Bronchial epithelial cell (primary cell): ENCODE measurements at regions not wholly inside any gene's neighbourhood (a gene's known extent, or its start where the extent isn't known, plus 50 kb on each side); places are given as distances from the start of the nearest gene placed in this dataset.

Source experiments
- DNase-seq: peaks from one replicate; pipeline ENCODE4 v3.0.0-alpha.2; 2010; ENCODE audit warnings: low read depth
- FAIRE-seq: peaks from 2 replicates; lab custom pipeline; 2011; peaks lifted over from hg19 to GRCh38; lab: Jason Lieb, UNC
- H3K27me3 ChIP-seq: 2 replicates; pipeline ENCODE4 v1.5.1; 2011; ENCODE audit warnings: low read length; ENCODE audit not compliant: control insufficient read depth, insufficient read depth
- H3K36me3 ChIP-seq: 2 replicates; pipeline ENCODE4 v1.5.1; 2011; ENCODE audit warnings: low read length; ENCODE audit not compliant: control insufficient read depth, insufficient read depth
- H3K4me3 ChIP-seq: 2 replicates; pipeline ENCODE4 v1.5.1; 2011; ENCODE audit warnings: mild to moderate bottlenecking, low read depth, low read length, control low read depth
- TF ChIP-seq, protein P1 (sequence below): IDR thresholded peaks from 2 replicates; pipeline ENCODE4 v1.5.1; 2011; ENCODE audit warnings: mild to moderate bottlenecking, moderate library complexity, low read length, control low read depth, inconsistent platforms; ENCODE audit not compliant: insufficient read depth, severe bottlenecking

DNA sequence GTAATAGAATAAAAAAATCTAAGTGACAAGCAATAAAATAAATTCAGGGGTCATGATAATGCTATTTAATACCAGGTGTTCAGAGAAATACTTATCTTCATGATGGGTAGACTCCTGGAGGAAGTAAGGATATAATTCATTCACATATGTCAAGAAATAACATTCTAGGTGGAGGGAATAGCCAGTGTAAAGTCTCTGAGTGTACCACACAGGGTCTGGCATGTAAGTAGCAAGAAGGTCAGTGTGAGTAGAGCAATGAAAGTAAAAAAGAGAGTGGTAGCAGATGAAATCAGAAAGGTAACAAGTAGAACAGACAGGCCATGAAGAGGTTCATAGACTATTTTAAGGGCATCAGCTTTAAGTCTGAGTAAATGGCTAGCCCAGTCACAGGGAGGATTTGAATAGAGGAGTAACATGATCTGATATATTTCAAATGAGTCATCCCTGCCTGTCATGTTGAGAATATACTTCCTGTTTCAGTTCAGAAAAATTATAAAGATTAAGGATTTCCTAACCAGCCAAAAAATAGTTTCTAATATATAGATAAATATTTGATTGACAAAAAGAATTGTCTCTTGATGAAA is 519.9 kb downstream of the C12orf50 start:
- FAIRE-seq (no peak), DNase-seq (peak; percentile 87)
- TF ChIP-seq, protein P1, sequence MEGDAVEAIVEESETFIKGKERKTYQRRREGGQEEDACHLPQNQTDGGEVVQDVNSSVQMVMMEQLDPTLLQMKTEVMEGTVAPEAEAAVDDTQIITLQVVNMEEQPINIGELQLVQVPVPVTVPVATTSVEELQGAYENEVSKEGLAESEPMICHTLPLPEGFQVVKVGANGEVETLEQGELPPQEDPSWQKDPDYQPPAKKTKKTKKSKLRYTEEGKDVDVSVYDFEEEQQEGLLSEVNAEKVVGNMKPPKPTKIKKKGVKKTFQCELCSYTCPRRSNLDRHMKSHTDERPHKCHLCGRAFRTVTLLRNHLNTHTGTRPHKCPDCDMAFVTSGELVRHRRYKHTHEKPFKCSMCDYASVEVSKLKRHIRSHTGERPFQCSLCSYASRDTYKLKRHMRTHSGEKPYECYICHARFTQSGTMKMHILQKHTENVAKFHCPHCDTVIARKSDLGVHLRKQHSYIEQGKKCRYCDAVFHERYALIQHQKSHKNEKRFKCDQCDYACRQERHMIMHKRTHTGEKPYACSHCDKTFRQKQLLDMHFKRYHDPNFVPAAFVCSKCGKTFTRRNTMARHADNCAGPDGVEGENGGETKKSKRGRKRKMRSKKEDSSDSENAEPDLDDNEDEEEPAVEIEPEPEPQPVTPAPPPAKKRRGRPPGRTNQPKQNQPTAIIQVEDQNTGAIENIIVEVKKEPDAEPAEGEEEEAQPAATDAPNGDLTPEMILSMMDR = no peak
- H3K36me3 ChIP-seq = no peaks in the 10 kb centered on the region
- H3K4me3 ChIP-seq = no peak overlapping the region
- H3K27me3 ChIP-seq = no peaks in the 10 kb centered on the region

DNA sequence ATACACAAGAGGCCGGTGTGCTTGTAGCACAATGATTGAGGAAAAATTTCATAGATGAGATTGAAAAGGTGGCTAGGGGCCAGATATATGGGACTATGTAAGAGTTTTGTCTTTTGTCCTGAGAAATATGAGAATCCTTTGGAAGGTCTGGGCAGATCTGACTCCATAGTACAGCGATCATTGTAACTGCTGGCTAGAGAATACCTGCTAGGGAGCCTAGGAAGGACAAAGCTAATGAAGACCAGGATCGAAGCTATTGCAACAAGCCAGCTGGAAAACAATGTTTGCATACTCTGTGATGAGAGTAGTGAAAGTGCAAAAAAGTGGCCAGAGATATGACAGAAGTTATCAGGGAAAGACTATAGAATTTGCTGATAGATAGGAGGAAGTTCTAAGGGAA is 537.6 kb downstream of the C12orf50 start:
- Histone ChIP-seq H3K4me3 (no peak overlapping the region), H3K27me3 (no peaks in the 10 kb centered on the region), H3K36me3 (no peaks in the 10 kb centered on the region)
- TF ChIP-seq, protein P1 = no peak
- FAIRE-seq (no peak), DNase-seq (no peak)

DNA sequence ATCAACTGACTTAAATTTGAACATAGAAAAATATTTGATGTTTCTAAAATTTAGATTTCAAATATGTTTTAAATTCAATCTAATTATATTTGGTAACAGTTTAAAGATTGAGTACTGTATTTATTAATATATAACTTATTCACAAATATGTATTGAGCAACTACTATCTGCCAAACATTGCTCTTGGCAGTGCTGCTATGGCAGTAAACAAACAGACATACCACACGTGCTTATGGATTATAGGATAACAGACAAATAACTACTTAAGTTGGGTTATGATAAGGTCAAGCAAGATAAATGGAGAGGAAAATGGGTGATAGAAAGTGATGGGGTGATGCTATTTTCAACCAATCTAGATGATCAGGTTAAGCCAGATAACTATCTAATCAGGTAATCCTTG is 538.1 kb downstream of the C12orf50 start:
- DNase-seq (no peak), FAIRE-seq (no peak)
- Histone ChIP-seq H3K27me3 (no peaks in the 10 kb centered on the region), H3K4me3 (no peak overlapping the region), H3K36me3 (no peaks in the 10 kb centered on the region)
- TF ChIP-seq, protein P1 = no peak

DNA sequence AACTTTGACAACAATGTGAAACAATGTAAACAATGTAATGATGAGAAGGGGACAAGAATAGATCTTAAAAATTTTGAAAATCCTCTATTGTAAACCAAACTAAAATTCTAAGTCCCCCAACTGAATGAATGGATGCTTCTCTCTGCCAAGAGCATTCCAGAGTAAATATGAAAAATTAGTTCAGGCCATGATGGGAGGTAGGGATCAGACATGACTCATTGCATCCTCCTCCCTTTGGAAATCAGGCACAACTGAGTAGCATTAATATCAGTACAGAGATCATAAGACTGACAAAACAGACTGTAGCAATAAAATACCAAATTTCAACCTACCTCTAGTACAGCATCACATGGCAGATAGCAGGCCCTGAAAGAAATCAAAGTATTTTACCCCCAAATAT is 559.9 kb downstream of the C12orf50 start:
- no peaks in the 10 kb centered on the region for H3K27me3 ChIP-seq
- TF ChIP-seq, protein P1 = no peak
- H3K4me3 ChIP-seq = no peak overlapping the region
- FAIRE-seq (no peak), DNase-seq (peak; percentile 27)
- H3K36me3 ChIP-seq = no peaks in the 10 kb centered on the region

DNA sequence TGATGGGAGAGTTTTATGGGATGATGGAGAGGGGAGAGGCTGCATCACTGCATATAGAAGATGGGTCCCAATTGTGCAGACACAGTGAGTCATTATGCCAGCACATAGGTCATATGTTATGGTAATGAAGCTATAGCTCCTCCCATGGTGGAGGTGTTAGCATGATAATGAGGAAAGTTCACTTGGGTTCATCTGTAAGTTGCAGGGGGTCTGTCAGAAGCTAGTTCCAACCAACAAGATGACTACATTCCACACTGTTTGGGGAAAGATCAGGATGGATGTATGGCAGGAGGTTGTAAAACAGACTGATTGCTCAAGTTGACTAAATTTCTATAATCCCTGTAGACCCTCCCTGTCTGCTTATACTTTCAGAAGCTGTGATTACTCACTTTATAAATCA is 561.3 kb downstream of the C12orf50 start:
- FAIRE-seq (no peak), DNase-seq (no peak)
- TF ChIP-seq, protein P1 = no peak
- H3K27me3 ChIP-seq = no peaks in the 10 kb centered on the region
- H3K36me3 ChIP-seq = no peaks in the 10 kb centered on the region
- H3K4me3 ChIP-seq = no peak overlapping the region

DNA sequence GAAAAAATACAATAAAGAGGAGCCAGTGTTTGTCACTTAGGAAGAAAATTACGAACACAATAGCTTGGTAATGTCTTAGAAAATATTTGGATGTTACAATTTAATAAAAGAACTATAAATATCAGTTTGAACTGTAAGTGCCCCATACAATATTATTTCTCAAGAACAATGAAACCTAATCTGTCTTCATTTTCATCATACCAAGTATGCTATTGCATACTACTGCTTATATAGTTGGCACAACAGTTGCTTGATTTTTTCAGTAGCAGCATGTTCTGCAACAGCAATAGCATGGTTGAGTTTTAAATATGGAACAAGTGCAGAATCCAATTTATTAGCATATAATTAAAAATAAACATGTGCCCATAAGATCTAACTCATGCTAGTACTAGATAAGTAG is 564.6 kb downstream of the C12orf50 start:
- no peaks in the 10 kb centered on the region for H3K36me3 ChIP-seq
- TF ChIP-seq, protein P1 = no peak
- H3K27me3 ChIP-seq = no peaks in the 10 kb centered on the region
- DNase-seq (no peak), FAIRE-seq (no peak)
- H3K4me3 ChIP-seq = no peak overlapping the region
